GM20000 (cell line): ENCODE measurements at regions not wholly inside any gene's neighbourhood (a gene's known extent, or its start where the extent isn't known, plus 50 kb on each side); places are given as distances from the start of the nearest gene placed in this dataset.
"Not testable (repeated sequence)": the region's sequence is repeated elsewhere in the genome, so short reads cannot be mapped to it uniquely, and the experiment has no call there.

Experiments
- DNase-seq: peaks from one replicate; pipeline ENCODE4 v3.0.0; 2012; ENCODE audit warnings: low spot score
- TF ChIP-seq, protein P1 (sequence below): IDR thresholded peaks from 2 replicates; pipeline ENCODE4 v1.5.1; 2012; ENCODE audit warnings: mild to moderate bottlenecking, control low read depth; ENCODE audit errors: extremely low read depth, missing control alignments

- TF ChIP-seq, protein P1, sequence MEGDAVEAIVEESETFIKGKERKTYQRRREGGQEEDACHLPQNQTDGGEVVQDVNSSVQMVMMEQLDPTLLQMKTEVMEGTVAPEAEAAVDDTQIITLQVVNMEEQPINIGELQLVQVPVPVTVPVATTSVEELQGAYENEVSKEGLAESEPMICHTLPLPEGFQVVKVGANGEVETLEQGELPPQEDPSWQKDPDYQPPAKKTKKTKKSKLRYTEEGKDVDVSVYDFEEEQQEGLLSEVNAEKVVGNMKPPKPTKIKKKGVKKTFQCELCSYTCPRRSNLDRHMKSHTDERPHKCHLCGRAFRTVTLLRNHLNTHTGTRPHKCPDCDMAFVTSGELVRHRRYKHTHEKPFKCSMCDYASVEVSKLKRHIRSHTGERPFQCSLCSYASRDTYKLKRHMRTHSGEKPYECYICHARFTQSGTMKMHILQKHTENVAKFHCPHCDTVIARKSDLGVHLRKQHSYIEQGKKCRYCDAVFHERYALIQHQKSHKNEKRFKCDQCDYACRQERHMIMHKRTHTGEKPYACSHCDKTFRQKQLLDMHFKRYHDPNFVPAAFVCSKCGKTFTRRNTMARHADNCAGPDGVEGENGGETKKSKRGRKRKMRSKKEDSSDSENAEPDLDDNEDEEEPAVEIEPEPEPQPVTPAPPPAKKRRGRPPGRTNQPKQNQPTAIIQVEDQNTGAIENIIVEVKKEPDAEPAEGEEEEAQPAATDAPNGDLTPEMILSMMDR = no peak
- DNase-seq = no peak
Measured at GRCh38 chr10:45093945-45094344, 93.2 kb downstream of the ZNF22 start.

GRCh38 chr10:45095286-45095685 is 94.6 kb downstream of the ZNF22 start:
- TF ChIP-seq, protein P1 = no peak
- DNase-seq = no peak

DNA sequence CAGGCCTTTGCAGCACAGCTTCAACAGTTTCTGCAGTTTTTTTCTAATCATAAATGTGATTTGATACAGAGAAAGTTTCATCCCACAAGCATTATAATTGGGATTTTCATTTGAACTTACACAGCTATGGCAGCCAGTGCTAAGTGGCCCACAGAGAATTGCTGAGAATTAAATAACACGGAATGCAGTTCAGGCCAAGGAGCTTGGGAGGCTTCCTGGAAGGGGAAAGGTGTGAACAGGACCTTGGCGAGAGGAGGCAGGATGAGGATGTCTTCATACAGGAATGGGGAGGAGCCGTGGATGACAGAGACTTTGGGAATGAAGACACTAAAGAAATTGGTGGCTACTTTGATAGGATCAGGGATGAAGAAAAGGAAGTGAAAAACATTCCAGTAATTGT is 95.3 kb downstream of the ZNF22 start:
- TF ChIP-seq, protein P1 = no peak

DNA sequence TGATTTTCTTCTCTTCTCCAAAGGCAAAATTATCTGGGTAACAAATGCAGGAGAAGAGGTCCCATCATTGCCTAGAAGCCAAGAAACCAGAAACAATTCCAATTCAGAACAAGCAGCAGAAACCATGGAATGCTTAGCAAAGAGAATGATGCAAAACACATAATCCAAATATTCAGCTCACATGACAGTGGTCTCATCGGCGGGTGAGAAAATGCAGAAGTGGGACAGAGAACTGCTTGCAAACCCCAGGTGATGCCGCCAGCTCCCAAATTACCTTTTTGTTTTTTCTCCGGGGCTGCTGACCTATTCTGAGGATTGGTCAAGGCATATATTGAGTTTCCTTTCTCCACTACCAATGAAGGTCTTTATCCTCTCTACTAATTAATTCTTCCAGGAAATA is 99.7 kb downstream of the ZNF22 start:
- no peak for DNase-seq
- TF ChIP-seq, protein P1 = no peak

More for the DNA sequence above, 95.3 kb downstream of the ZNF22 start:
- no peak for DNase-seq

GRCh38 chr10:45104674-45105073 is 104.0 kb downstream of the ZNF22 start:
- DNase-seq = no peak
- TF ChIP-seq, protein P1 = no peak

- not testable (repeated sequence) for DNase-seq
Measured at GRCh38 chr10:45105309-45105708, 104.6 kb downstream of the ZNF22 start.

DNA sequence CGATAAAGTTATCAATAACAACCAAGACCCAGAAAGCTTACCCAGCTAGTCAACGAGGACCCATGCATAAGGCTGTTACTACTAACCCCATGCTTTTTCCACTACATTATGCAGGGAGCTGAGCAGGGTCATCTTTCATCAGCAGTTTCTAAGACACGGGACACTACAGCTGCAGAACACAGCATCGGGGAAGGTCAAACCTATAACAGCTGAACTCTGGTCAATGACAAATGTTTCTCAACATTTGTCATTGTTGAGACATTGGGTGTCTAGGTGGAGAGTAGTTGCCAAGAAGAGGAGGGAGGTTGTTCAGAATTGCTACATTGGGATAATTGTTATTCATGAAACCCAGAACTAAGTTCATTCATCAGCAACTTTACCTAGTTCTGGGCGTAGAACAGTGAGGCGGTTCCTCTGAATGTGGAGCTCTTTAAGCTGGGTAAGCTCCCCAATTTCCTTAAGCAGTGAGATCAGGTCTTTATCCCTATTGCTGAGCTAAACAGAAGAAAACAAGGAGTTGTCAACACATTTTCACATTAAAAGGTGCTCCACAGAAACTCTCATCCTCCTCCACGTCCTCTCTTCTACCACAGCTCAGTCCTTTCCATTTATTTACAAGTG is 105.6 kb downstream of the ZNF22 start:
- TF ChIP-seq, protein P1 = no peak
- no peak for DNase-seq

GRCh38 chr10:45111509-45111908 is 110.8 kb downstream of the ZNF22 start:
- no peak for DNase-seq
- TF ChIP-seq, protein P1 = no peak

DNA sequence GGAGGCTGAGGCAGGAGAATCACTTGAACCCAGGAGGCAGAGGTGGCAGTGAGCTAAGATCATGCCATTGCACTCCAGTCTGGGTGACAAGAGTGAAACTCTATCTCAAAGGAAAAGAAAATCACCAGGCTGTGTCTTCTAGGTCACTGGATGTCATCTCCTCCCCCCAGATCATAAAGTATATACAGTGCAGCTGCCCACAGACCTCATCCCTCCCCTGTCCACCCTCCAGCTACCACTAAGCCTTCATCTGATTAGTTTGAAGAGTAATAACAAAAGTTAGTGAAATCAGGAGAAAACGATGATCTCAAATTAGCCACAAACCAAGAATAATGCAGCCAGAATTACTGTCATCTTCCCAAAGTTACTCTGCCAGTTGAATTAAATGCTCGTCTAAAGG is 117.2 kb downstream of the ZNF22 start:
- DNase-seq = not testable (repeated sequence)
